ENCODE measurements at regions not wholly inside any gene's neighbourhood (a gene's known extent, or its start where the extent isn't known, plus 50 kb on each side); places are given as distances from the start of the nearest gene placed in this dataset.

GRCh38 chr11:110376021-110376420 is 53.7 kb upstream of the FDX1 start:
- TF ChIP-seq POLR2AphosphoS5 (IDR thresholded peaks at IDR 0.05; ENCODE audit: borderline replicate concordance, low read depth, low read length), result no peak
- no peak for TF ChIP-seq EZH2 (IDR thresholded peaks at IDR 0.05)
- no peak for TF ChIP-seq FOXP2 (optimal IDR thresholded peaks at IDR 0.05; ENCODE audit: control extremely low read depth, extremely low read length, insufficient read depth)
